K562 (cell line): ENCODE measurements at regions not wholly inside any gene's neighbourhood (a gene's known extent, or its start where the extent isn't known, plus 50 kb on each side); places are given as distances from the start of the nearest gene placed in this dataset.

Experiments used
- ATAC-seq: fragments of 200-7000 bp; cut with Tn5 transposase; 3 replicates; pipeline ENCODE4 v1.9.1; 2020; ENCODE audit warnings: moderate library complexity
- BruUV-seq: library from RNA; stranded (reverse); fragments of 400-500 nt; replicated peaks from 2 replicates; lab custom pipeline; 2021; lab: Mats Ljungman, UMichigan
- CTCF ChIA-PET: fragments of 300-600 bp; formaldehyde crosslinking; extraction: SDS; loops from one replicate; lab custom pipeline; 2021; ENCODE audit warnings: low intra/inter-chr PET ratio; lab: Yijun Ruan, JAX
- POLR2A ChIA-PET: fragments of 300-600, 350-650 bp; sonication (Branson Sonifier 250); formaldehyde crosslinking; extraction: SDS; loops from one replicate; lab custom pipeline; 2021; ENCODE audit warnings: antibody characterized with exemption, inconsistent platforms; lab: Yijun Ruan, JAX
- DNase-seq, 4 experiments: peaks; one replicate each; pipeline versions ENCODE4 v3.0.0 to v3.0.0-alpha.2; 2011 to 2018; ENCODE audit warnings: low spot score in 3 of 4, mixed read lengths in 3 of 4; ENCODE audit errors: extremely low read depth in 1 of 4
- FAIRE-seq: peaks from 2 replicates; lab custom pipeline; 2011; peaks lifted over from hg19 to GRCh38; lab: Jason Lieb, UNC
- H2AFZ ChIP-seq: 2 replicates; pipeline ENCODE4 v1.6.0; 2011; ENCODE audit warnings: low read depth, low read length, control low read depth, inconsistent platforms
- H3K27ac ChIP-seq: fragments of 200-600 bp; 3 replicates; pipeline ENCODE4 v1.8.0; 2011; ENCODE audit warnings: low read depth, mild to moderate bottlenecking, control low read depth, inconsistent platforms, low read length, moderate library complexity, mixed read lengths; ENCODE audit errors: extremely low read depth
- H3K27me3 ChIP-seq, 2 experiments: fragments of 300-600 bp in 1 of 2; 2 replicates in 1 of 2; 3 replicates in 1 of 2; pipeline versions ENCODE4 v1.6.0 to v1.8.0; 2011; ENCODE audit warnings: inconsistent platforms in 2 of 2, low read length in 2 of 2, mild to moderate bottlenecking in 1 of 2, mixed read lengths in 1 of 2, moderate library complexity in 1 of 2; ENCODE audit not compliant: control insufficient read depth in 2 of 2, insufficient read depth in 2 of 2
- H3K36me3 ChIP-seq: fragments of 300-600 bp; 3 replicates; pipeline ENCODE4 v1.8.0; 2011; ENCODE audit warnings: mild to moderate bottlenecking, low read length, inconsistent platforms; ENCODE audit not compliant: control insufficient read depth, insufficient read depth
- H3K4me1 ChIP-seq, 2 experiments: fragments of 200-600 bp in 1 of 2; replicated peaks in 1 of 2; 2 replicates in 1 of 2; 3 replicates in 1 of 2; pipeline versions ENCODE4 v1.5.1 to v1.8.0; 2011; ENCODE audit warnings: inconsistent platforms in 2 of 2, low read length in 2 of 2, mild to moderate bottlenecking in 1 of 2, mixed read lengths in 1 of 2, moderate library complexity in 1 of 2; ENCODE audit not compliant: control insufficient read depth in 2 of 2, insufficient read depth in 2 of 2
- H3K4me2 ChIP-seq: 2 replicates; pipeline ENCODE4 v1.6.1; 2011; ENCODE audit warnings: low read length, control low read depth, inconsistent platforms, mixed read lengths; ENCODE audit not compliant: insufficient read depth
- H3K4me3 ChIP-seq: fragments of 200-600 bp; sonication (generic), shearing (Covaris generic); 2 replicates; pipeline ENCODE4 v1.5.1; 2016; ENCODE audit warnings: control low read depth, inconsistent platforms
- H3K79me2 ChIP-seq: fragments of 200-600 bp; 3 replicates; pipeline ENCODE4 v1.8.0; 2011; ENCODE audit warnings: low read length, inconsistent platforms; ENCODE audit not compliant: control insufficient read depth, insufficient read depth
- H3K9ac ChIP-seq, 2 experiments: 2 replicates each; pipeline versions ENCODE4 v1.6.0 to v1.6.1; 2011; ENCODE audit warnings: low read depth in 2 of 2, low read length in 2 of 2, control low read depth in 1 of 2, inconsistent platforms in 1 of 2, mild to moderate bottlenecking in 1 of 2, mixed read lengths in 1 of 2; ENCODE audit not compliant: insufficient read depth in 1 of 2
- H3K9me1 ChIP-seq: one replicate; pipeline ENCODE4 v1.6.0; 2011; ENCODE audit warnings: inconsistent platforms, mild to moderate bottlenecking, low read length, moderate library complexity; ENCODE audit not compliant: control insufficient read depth, insufficient read depth
- H3K9me3 ChIP-seq: replicated peaks from 2 replicates; pipeline ENCODE4 v1.5.1; 2011; ENCODE audit warnings: low read depth, low read length, inconsistent platforms; ENCODE audit not compliant: control insufficient read depth, insufficient read depth
- H4K20me1 ChIP-seq: replicated peaks from 2 replicates; pipeline ENCODE4 v1.6.1; 2011; ENCODE audit warnings: low read length, inconsistent platforms, mixed read lengths; ENCODE audit not compliant: control insufficient read depth, insufficient read depth
- ATF7 ChIP-seq: fragments of 450-650 bp; IDR thresholded peaks from 2 replicates; pipeline ENCODE4 v1.7.1; 2014; ENCODE audit warnings: mild to moderate bottlenecking, moderate library complexity
- HDGF ChIP-seq: fragments of 450-650 bp; IDR thresholded peaks from 2 replicates; pipeline ENCODE4 v1.6.1; 2016
- HNRNPUL1 ChIP-seq: fragments of 200-400 bp; formaldehyde crosslinking; IDR thresholded peaks from 2 replicates; pipeline ENCODE4 v1.6.1; 2017; ENCODE audit warnings: low read length
- NCOA1 ChIP-seq: fragments of 450-650 bp; IDR thresholded peaks from 2 replicates; pipeline ENCODE4 v1.6.1; 2016; ENCODE audit warnings: low read depth
- NCOA4 ChIP-seq: fragments of 450-650 bp; IDR thresholded peaks from 2 replicates; pipeline ENCODE4 v1.6.1; 2018; ENCODE audit warnings: mild to moderate bottlenecking; ENCODE audit not compliant: partially characterized antibody
- NFE2 ChIP-seq: IDR thresholded peaks from 2 replicates; pipeline ENCODE4 v1.6.1; 2014; ENCODE audit warnings: antibody characterized with exemption, low read depth
- PHF8 ChIP-seq: fragments of 200-600 bp; sonication (generic); IDR thresholded peaks from 2 replicates; pipeline ENCODE4 v1.6.1; 2012; ENCODE audit warnings: mixed run types, mild to moderate bottlenecking, inconsistent platforms, low read length, moderate library complexity, borderline replicate concordance
- RFX5 ChIP-seq: IDR thresholded peaks from 2 replicates; pipeline ENCODE4 v1.6.1; 2011; ENCODE audit warnings: low read depth, mild to moderate bottlenecking, improper control_type of control experiment, low read length
- STAT5A ChIP-seq: IDR thresholded peaks from 2 replicates; pipeline ENCODE4 v1.6.1; 2012; ENCODE audit warnings: low read length, inconsistent platforms, borderline replicate concordance
- TARDBP ChIP-seq: fragments of 450-650 bp; IDR thresholded peaks from 2 replicates; pipeline ENCODE4 v1.6.1; 2016
- TCFL5 ChIP-seq: fragments of 250-450 bp; sonication (Bioruptor Pico); conservative IDR thresholded peaks from 2 replicates; pipeline ENCODE4 v1.6.1; 2021; ENCODE audit warnings: mild to moderate bottlenecking, moderate library complexity, matching md5 sums
- THAP12 ChIP-seq: fragments of 250-450 bp; sonication (Bioruptor Pico); IDR thresholded peaks from 2 replicates; pipeline ENCODE4 v1.9.0; 2021; ENCODE audit warnings: mild to moderate bottlenecking, inconsistent platforms
- ZBTB2 ChIP-seq: fragments of 450-650 bp; IDR thresholded peaks from 2 replicates; pipeline ENCODE4 v1.6.1; 2016; ENCODE audit warnings: antibody characterized with exemption
- WGBS: fragments of 100-300 bp; shearing (Covaris generic); methylation state at CpG from one replicate; pipeline ENCODE4 v1.1.6; 2016; ENCODE audit warnings: low coverage, mixed read lengths; ENCODE audit not compliant: insufficient coverage; ENCODE audit errors: missing lambda C conversion rate; 5-methylcytosine and 5-hydroxymethylcytosine counted together
- in situ Hi-C: fragments of 300-500 bp; cut with MboI; formaldehyde crosslinking; loops from 4 replicates; pipeline ENCODE4 v1.15.0; 2018; ENCODE audit warnings: inconsistent platforms, mixed read lengths
- intact Hi-C: fragments of 100-400 bp; cut with micrococcal nuclease; formaldehyde crosslinking; loops from 2 replicates; pipeline ENCODE4 v1.14.2; 2022
- TF ChIP-seq, protein P1 (sequence below): fragments of 250-450 bp; sonication (Bioruptor Pico); IDR thresholded peaks from 2 replicates; pipeline ENCODE4 v1.8.0; 2021; ENCODE audit warnings: moderate library complexity, mild to moderate bottlenecking, inconsistent platforms
- TF ChIP-seq, protein P2 (sequence below): fragments of 450-650 bp; IDR thresholded peaks from 2 replicates; pipeline ENCODE4 v1.6.1; 2017; ENCODE audit warnings: antibody characterized with exemption, mild to moderate bottlenecking

- TF ChIP-seq THAP12 (CRISPR knock-in tag) = no peak
Measured at GRCh38 chrX:96425200-96425599, 259.4 kb upstream of the DIAPH2 start (continued).

GRCh38 chrX:96430756-96431455 is 253.7 kb upstream of the DIAPH2 start:
- Histone ChIP-seq H3K4me3 (no peak overlapping the region), H3K27me3 (no peaks in the 10 kb centered on the region), H3K79me2 (no peaks in the 10 kb centered on the region), H3K4me2 (no peak overlapping the region), H3K9me1 (no peaks in the 10 kb centered on the region), H4K20me1 (no peaks in the 10 kb centered on the region), H3K4me1 (no peaks in the 10 kb centered on the region), H3K9me3 (no peaks in the 10 kb centered on the region), H2AFZ (no peak overlapping the region), H3K9ac (no peak overlapping the region), H3K36me3 (no peaks in the 10 kb centered on the region), H3K27ac (no peak overlapping the region)
- FAIRE-seq (no peak), DNase-seq (no peak), ATAC-seq (no peak)
- in situ Hi-C loops (no loop called here), intact Hi-C loops (no loop called here)
- ChIA-PET CTCF (no interaction called here), POLR2A (no interaction called here)
- no TSS peak for BruUV-seq
- 0% methylated on average over 2 of the region's 2 CpGs for WGBS
- no peak for TF ChIP-seq HDGF
- no peak for TF ChIP-seq HNRNPUL1
- TF ChIP-seq NCOA4 = no peak
- no peak for TF ChIP-seq NFE2
- TF ChIP-seq NCOA1 = no peak
- TF ChIP-seq ATF7 = no peak
- no peak for TF ChIP-seq ZBTB2
- TF ChIP-seq STAT5A = no peak
- TF ChIP-seq TCFL5 = no peak
- TF ChIP-seq, protein P1, sequence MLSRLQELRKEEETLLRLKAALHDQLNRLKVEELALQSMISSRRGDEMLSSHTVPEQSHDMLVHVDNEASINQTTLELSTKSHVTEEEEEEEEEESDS (CRISPR knock-in tag) = no peak
- TF ChIP-seq, protein P2, sequence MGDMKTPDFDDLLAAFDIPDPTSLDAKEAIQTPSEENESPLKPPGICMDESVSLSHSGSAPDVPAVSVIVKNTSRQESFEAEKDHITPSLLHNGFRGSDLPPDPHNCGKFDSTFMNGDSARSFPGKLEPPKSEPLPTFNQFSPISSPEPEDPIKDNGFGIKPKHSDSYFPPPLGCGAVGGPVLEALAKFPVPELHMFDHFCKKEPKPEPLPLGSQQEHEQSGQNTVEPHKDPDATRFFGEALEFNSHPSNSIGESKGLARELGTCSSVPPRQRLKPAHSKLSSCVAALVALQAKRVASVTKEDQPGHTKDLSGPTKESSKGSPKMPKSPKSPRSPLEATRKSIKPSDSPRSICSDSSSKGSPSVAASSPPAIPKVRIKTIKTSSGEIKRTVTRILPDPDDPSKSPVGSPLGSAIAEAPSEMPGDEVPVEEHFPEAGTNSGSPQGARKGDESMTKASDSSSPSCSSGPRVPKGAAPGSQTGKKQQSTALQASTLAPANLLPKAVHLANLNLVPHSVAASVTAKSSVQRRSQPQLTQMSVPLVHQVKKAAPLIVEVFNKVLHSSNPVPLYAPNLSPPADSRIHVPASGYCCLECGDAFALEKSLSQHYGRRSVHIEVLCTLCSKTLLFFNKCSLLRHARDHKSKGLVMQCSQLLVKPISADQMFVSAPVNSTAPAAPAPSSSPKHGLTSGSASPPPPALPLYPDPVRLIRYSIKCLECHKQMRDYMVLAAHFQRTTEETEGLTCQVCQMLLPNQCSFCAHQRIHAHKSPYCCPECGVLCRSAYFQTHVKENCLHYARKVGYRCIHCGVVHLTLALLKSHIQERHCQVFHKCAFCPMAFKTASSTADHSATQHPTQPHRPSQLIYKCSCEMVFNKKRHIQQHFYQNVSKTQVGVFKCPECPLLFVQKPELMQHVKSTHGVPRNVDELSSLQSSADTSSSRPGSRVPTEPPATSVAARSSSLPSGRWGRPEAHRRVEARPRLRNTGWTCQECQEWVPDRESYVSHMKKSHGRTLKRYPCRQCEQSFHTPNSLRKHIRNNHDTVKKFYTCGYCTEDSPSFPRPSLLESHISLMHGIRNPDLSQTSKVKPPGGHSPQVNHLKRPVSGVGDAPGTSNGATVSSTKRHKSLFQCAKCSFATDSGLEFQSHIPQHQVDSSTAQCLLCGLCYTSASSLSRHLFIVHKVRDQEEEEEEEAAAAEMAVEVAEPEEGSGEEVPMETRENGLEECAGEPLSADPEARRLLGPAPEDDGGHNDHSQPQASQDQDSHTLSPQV = no peak
- no peak for TF ChIP-seq PHF8
- TF ChIP-seq TARDBP = no peak
- no peak for TF ChIP-seq RFX5
